COLO829 (cell line): ENCODE measurements at regions not wholly inside any gene's neighbourhood (a gene's known extent, or its start where the extent isn't known, plus 50 kb on each side); places are given as distances from the start of the nearest gene placed in this dataset.
"Not testable (repeated sequence)": the region's sequence is repeated elsewhere in the genome, so short reads cannot be mapped to it uniquely, and the experiment has no call there.

ENCODE experiments used
- DNase-seq: peaks from one replicate; pipeline ENCODE4 v3.0.0; 2012; ENCODE audit warnings: low spot score

DNA sequence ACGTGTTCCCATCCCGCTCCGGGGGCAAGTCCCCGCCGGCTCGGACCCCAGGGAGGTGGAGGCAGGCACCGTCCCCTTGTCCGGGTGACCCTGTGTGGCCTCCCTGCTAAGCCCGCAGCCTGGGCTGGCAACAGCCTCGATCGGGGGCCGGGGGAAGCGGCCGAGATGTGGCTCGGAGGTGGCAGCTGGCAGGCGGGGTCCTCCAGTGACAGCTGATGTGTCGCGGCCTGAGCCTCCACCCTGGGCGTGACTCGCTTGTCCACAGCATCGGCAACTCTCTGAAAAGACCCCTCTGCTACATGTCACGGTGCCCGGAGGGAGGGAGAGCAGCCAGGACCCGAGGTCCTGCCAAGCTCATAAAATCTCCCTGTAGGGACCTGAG, 124.8 kb upstream of the IRX4 start:
- DNase-seq = no peak

DNA sequence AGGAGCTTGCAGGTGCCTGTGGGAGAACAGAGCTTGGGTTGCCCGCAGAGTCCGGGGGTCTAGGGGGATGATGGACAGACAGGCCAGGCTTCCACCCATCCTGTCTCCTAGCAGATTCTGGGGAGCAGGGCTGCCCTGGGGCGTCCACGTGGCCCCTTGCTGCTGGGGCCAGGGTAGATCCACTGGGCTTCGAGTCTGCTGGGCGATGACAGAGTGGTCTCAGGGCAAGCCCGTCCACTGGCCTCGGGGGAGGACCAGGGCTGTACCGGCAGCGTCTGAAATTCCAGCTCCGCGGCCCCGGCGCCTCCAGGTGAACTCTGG, 124.2 kb upstream of the IRX4 start:
- no peak for DNase-seq

GRCh38 chr5:2006193-2006970, 123.7 kb upstream of the IRX4 start:
- no peak for DNase-seq

GRCh38 chr5:2005101-2006041, 122.6 kb upstream of the IRX4 start:
- no peak for DNase-seq

- no peak for DNase-seq
Measured at GRCh38 chr5:2003690-2004365, 121.1 kb upstream of the IRX4 start.

GRCh38 chr5:2003206-2003605, 120.5 kb upstream of the IRX4 start:
- no peak for DNase-seq

DNA sequence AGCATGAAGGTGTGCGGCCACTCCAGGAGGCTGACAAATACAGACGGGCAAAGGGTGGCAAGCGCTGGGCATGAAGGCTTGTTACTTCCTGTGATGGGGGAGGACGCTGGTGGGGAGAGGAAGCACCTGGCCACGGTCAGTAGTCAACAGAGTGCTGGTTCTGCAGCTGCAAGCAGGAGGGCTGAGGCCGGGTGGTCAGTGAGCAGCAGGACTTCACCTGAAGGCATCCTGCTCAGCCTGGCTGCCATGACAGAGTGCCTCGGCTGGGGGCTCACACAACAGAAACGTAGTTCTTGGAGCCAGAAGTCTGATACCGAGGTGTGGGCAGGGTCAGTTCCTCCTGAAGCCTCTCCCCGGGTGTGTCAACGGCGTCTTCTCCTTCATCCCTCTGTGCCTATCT, 118.6 kb upstream of the IRX4 start:
- DNase-seq = no peak

- DNase-seq = no peak
Measured at GRCh38 chr5:2000591-2000990, 117.9 kb upstream of the IRX4 start.

- DNase-seq = no peak
Measured at GRCh38 chr5:1999794-2000193, 117.1 kb upstream of the IRX4 start.

DNA sequence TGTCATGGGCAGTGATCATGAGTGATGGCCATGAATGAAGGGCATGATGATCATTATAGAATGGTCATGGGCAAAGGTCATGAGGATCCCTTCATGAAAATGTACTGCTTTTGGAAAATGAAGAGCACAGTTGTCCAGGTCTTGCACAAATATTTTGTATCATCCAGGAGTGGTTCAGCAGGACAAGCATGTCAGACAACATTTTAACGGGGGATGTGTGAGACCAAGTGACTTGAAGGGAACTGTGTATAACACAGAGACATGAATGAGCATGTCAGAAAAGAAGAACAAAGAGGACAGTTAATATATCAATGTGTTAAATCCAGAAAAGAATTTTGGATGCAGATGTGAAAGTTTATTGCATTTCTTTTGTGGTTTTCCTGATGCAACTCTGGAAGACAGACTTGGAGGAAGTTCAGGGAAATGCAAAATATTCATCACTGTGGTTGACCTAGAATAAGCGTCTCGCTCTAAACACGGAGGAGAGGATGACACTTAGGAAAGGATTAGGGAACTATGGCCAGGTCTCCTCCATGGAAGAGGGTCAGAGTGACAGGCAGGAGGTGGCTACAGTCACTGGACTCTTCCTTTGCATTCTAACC, 116.1 kb upstream of the IRX4 start:
- DNase-seq = no peak

GRCh38 chr5:1998348-1998669, 115.6 kb upstream of the IRX4 start:
- no peak for DNase-seq

DNA sequence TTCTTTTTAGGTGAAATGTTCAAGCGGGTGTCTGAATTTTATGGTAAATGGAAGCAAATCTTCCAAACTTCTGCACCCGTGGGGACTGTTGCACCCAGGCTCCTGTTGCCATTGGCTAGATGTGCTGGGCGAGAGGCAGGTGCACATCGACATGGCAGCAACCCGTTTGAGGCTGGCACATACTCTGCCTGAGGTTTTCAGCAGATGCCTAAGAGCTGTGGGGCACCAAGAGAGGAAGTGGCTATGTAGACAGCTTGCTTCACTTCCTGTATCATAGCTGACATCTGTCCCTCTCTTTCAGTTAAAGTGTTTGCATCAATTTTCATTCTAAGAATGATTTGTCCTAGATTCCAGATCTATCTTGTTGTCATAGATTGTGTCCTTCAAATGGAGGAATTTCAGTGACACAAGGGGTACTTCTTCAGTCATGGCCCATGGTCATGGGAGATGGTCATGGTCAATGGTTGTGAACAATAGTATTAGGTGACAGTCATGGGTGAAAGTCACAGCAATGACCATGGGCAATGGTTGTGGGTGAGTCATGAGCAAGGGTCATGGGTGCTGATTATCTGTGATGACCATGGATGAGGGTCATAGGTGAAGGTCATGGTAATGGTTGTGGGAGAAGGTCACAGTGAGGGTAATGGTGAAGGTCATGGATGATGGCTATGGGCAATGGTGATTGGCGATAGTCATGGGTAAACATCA, 115.1 kb upstream of the IRX4 start:
- no peak for DNase-seq

GRCh38 chr5:1995491-1995890, 112.8 kb upstream of the IRX4 start:
- DNase-seq = no peak

- no peak for DNase-seq
Measured at GRCh38 chr5:1987471-1987870, 104.7 kb upstream of the IRX4 start.

- no peak for DNase-seq
Measured at GRCh38 chr5:1985781-1986180, 103.1 kb upstream of the IRX4 start.

DNA sequence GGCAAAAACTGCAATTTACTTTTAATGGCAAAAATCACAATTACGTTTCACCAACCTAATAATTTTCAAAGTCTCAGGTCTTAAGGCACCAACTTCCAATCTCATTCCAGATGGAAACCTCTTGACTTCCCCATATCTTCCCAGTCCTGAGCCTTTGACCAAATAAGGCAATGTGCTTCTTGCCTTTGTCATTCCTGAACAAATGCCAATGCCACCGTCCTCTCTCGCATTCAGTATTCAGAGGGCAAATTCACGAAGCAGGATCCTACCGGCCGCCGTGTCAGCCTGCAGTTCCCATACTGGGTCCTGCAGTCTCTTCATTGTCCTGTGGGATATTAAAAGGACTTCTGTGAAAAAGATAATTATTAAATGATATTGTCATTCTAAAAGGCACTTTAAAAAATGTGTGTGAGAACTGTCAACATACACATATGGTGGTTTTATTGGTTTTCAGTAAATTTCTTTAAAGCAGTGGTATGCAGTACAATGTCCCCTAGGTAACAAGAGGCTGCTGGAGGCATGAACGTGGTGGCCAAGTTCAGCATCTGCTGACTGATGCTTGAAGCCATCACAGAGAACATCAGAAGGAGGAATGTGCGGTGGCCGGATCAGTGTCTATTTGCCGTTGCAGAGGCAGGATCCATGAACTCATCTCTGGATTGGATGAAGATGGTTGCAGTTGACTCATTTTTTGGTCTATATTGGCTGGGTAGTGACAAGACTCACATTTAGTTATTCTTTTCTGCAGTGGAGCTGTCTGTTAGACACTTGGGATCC, 101.4 kb upstream of the IRX4 start:
- no peak for DNase-seq

- DNase-seq = no peak
Measured at GRCh38 chr5:1983401-1983800, 100.7 kb upstream of the IRX4 start.

GRCh38 chr5:1982561-1982960, 99.8 kb upstream of the IRX4 start:
- DNase-seq = not testable (repeated sequence)

DNA sequence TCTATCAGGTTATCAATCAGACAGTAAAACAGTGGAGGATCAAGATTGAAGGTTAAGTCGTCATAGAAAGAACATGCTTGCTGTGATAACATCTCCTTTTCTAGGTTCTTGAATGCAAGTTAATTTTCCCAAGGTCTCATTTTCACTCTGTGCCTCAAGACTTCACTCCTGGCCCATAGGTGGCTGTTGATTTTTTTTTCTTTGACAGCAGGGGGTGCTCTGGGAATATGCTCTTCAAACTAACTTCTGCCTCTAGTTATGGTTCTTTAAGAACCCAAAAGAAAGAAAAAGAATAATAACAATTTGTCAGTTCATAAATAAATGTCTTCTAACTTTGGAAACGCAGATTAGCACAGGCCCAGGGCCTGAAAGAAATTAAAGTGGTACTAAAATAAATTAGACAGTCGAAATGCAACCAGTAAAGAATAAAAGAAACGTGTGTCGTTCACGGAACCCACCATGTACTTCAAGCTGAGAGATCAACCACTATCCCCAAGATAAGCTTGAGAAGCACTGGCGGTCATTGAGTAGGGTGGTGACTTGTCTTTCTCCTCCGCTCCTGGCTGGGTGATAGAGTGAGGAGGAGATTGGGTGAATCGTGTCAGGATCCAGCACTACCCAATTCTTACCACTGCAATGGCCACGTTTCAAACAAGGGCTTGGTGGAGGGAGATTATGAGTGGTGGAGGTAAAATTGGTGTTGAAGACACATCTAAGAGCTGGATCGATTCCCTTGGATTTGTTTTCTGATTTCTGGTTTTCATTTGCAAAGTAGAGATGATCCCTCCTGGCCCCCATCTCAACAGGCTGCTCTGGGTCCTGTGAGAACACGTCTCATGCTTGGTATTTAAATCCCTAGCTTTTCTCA, 93.4 kb upstream of the IRX4 start:
- DNase-seq = no peak

DNA sequence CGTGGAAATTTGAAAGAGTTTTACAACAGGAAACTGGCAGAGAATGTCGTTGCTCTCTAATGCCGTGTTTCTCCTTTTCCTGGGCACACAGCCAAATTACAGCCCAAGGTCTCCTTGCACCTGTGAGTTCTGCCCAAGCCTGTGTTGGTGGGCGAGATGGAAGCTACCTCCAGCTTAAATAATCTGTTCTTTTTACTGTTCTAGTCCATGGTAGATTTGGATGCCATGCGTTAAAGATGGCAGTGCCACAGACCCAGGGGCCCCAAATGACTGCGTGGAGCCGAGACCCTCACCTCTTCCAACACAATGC, 92.6 kb upstream of the IRX4 start:
- DNase-seq = no peak
